GM19239 (cell line): ENCODE measurements at regions not wholly inside any gene's neighbourhood (a gene's known extent, or its start where the extent isn't known, plus 50 kb on each side); places are given as distances from the start of the nearest gene placed in this dataset.
"Not testable (repeated sequence)": the region's sequence is repeated elsewhere in the genome, so short reads cannot be mapped to it uniquely, and the experiment has no call there.

Experiments
- DNase-seq: peaks from one replicate; pipeline ENCODE4 v3.0.0; 2011; ENCODE audit warnings: low spot score; ENCODE audit not compliant: insufficient read length
- FAIRE-seq: peaks from 2 replicates; lab custom pipeline; 2011; peaks lifted over from hg19 to GRCh38; lab: Jason Lieb, UNC

- FAIRE-seq (no peak), DNase-seq (no peak)
Measured at GRCh38 chr9:86598411-86599239, 244.4 kb upstream of the TUT7 start.

GRCh38 chr9:86594724-86595123 lies 240.5 kb upstream of the TUT7 start:
- FAIRE-seq (no peak), DNase-seq (no peak)

- FAIRE-seq: no peak
- DNase-seq: no peak
Measured at GRCh38 chr9:86591472-86591871, 237.3 kb upstream of the TUT7 start.

GRCh38 chr9:86589730-86590129 lies 235.5 kb upstream of the TUT7 start:
- FAIRE-seq: no peak

GRCh38 chr9:86589273-86589672 lies 235.1 kb upstream of the TUT7 start:
- no peak for DNase-seq
- FAIRE-seq: no peak

More at GRCh38 chr9:86589730-86590129, 235.5 kb upstream of the TUT7 start:
- no peak for DNase-seq

GRCh38 chr9:86586144-86586494 lies 231.9 kb upstream of the TUT7 start:
- FAIRE-seq (no peak), DNase-seq (no peak)

GRCh38 chr9:86585422-86586143 lies 231.4 kb upstream of the TUT7 start:
- no peak for DNase-seq
- FAIRE-seq: no peak

- FAIRE-seq: no peak
- DNase-seq: no peak
Measured at GRCh38 chr9:86580688-86581087, 226.5 kb upstream of the TUT7 start.

- FAIRE-seq (no peak), DNase-seq (no peak)
Measured at GRCh38 chr9:86578722-86579121, 224.5 kb upstream of the TUT7 start.

- DNase-seq: no peak
- FAIRE-seq: no peak
Measured at GRCh38 chr9:86577420-86578333, 223.5 kb upstream of the TUT7 start.

GRCh38 chr9:86575825-86576525 lies 221.8 kb upstream of the TUT7 start:
- DNase-seq (no peak), FAIRE-seq (no peak)

GRCh38 chr9:86575137-86575536 lies 220.9 kb upstream of the TUT7 start:
- no peak for DNase-seq
- no peak for FAIRE-seq

GRCh38 chr9:86573886-86574285 lies 219.7 kb upstream of the TUT7 start:
- DNase-seq (no peak), FAIRE-seq (no peak)

- FAIRE-seq: no peak
- no peak for DNase-seq
Measured at GRCh38 chr9:86572904-86573303, 218.7 kb upstream of the TUT7 start.

GRCh38 chr9:86565603-86566002 lies 211.4 kb upstream of the TUT7 start:
- FAIRE-seq, DNase-seq: not testable (repeated sequence)

GRCh38 chr9:86563936-86564335 lies 209.7 kb upstream of the TUT7 start:
- FAIRE-seq (no peak), DNase-seq (no peak)

GRCh38 chr9:86563350-86563749 lies 209.1 kb upstream of the TUT7 start:
- FAIRE-seq (no peak), DNase-seq (no peak)

GRCh38 chr9:86562691-86563090 lies 208.5 kb upstream of the TUT7 start:
- FAIRE-seq (no peak), DNase-seq (no peak)

GRCh38 chr9:86557918-86558317 lies 203.7 kb upstream of the TUT7 start:
- DNase-seq: no peak
- no peak for FAIRE-seq
